ENCODE measurements at regions not wholly inside any gene's neighbourhood (a gene's known extent, or its start where the extent isn't known, plus 50 kb on each side); places are given as distances from the start of the nearest gene placed in this dataset.

GRCh38 chr2:154637456-154637855 is 61.0 kb upstream of the KCNJ3 start:
- TF ChIP-seq CTCF (IDR thresholded peaks at IDR 0.05; ENCODE audit: insufficient read depth, low read length, poor library complexity, severe bottlenecking): no peak
- no peak for DNase-seq (ENCODE audit: low read depth)
- Histone ChIP-seq H3K4me3 (ENCODE audit: low read depth, low read length) (no peak overlapping the region), H3K36me3 (ENCODE audit: control insufficient read depth, insufficient read depth, low read length) (no peaks in the 10 kb centered on the region), H3K27me3 (ENCODE audit: control insufficient read depth, insufficient read depth, low read length) (no peaks in the 10 kb centered on the region)

- DNase-seq (ENCODE audit: low read depth): no peak
- Histone ChIP-seq H3K36me3 (ENCODE audit: control insufficient read depth, insufficient read depth, low read length) (no peaks in the 10 kb centered on the region), H3K27me3 (ENCODE audit: control insufficient read depth, insufficient read depth, low read length) (no peaks in the 10 kb centered on the region), H3K4me3 (ENCODE audit: low read depth, low read length) (no peak overlapping the region)
- no peak for TF ChIP-seq CTCF (IDR thresholded peaks at IDR 0.05; ENCODE audit: insufficient read depth, low read length, poor library complexity, severe bottlenecking)
Observed at GRCh38 chr2:154638783-154639182, 59.7 kb upstream of the KCNJ3 start.

GRCh38 chr2:154640000-154640399 is 58.5 kb upstream of the KCNJ3 start:
- TF ChIP-seq CTCF (IDR thresholded peaks at IDR 0.05; ENCODE audit: insufficient read depth, low read length, poor library complexity, severe bottlenecking): no peak
- no peaks in the 10 kb centered on the region for H3K36me3 ChIP-seq (ENCODE audit: control insufficient read depth, insufficient read depth, low read length)
- no peak overlapping the region for H3K4me3 ChIP-seq (ENCODE audit: low read depth, low read length)
- no peak for DNase-seq (ENCODE audit: low read depth)
- no peaks in the 10 kb centered on the region for H3K27me3 ChIP-seq (ENCODE audit: control insufficient read depth, insufficient read depth, low read length)
